Stomach (tissue), 4 donors: ENCODE measurements at regions not wholly inside any gene's neighbourhood (a gene's known extent, or its start where the extent isn't known, plus 50 kb on each side); places are given as distances from the start of the nearest gene placed in this dataset.

Source experiments
- EP300 ChIP-seq: sonication (generic); formaldehyde crosslinking; IDR thresholded peaks from one replicate; pipeline ENCODE4 v1.6.1; 2017; ENCODE audit warnings: antibody characterized with exemption
- POLR2A ChIP-seq, 4 donors: fragments of 450-650 bp; IDR thresholded peaks; one replicate each; pipeline ENCODE4 v1.6.1; 2016; ENCODE audit warnings: antibody characterized with exemption in 4 of 4, control low read depth in 2 of 4, mild to moderate bottlenecking in 1 of 4, moderate library complexity in 1 of 4
- POLR2AphosphoS5 ChIP-seq, 3 donors: sonication (generic); formaldehyde crosslinking; IDR thresholded peaks; one replicate each; pipeline ENCODE4 v1.6.1; 2016; ENCODE audit warnings: antibody characterized with exemption in 3 of 3
- TF ChIP-seq, protein P1 (sequence below), 7 experiments: fragments of 450-650 bp in 4 of 7; fragments of 200-600 bp in 3 of 7; sonication (generic) in 3 of 7; IDR thresholded peaks; one replicate each; pipeline ENCODE4 v1.5.1; 2016 to 2019; ENCODE audit warnings: antibody characterized with exemption in 7 of 7, control low read depth in 2 of 7, mild to moderate bottlenecking in 1 of 7

DNA sequence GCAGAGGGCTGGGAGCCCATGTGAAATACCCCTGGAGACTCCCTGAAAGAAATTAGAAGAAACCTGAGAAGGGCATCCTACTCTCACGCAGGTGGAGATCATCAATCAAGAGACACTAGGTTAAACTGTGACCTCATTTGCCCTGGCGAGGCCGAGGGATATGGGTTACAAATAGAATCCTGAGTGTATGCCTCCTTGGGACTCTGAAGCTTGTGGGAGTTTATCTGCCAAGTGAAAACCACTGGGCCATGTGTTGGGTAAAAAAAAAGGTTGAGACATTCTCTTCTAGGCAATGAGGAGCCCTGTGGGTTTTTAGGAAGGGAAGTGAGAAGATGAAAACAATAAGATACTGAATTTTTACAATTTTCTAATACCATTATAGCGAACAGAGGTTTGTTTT is 160.7 kb upstream of the ARID2 start:
- TF ChIP-seq POLR2A (IDR thresholded peaks at IDR 0.05) (no peak), EP300 (no peak), POLR2AphosphoS5 (IDR thresholded peaks at IDR 0.05) (no peak)
- TF ChIP-seq, protein P1, sequence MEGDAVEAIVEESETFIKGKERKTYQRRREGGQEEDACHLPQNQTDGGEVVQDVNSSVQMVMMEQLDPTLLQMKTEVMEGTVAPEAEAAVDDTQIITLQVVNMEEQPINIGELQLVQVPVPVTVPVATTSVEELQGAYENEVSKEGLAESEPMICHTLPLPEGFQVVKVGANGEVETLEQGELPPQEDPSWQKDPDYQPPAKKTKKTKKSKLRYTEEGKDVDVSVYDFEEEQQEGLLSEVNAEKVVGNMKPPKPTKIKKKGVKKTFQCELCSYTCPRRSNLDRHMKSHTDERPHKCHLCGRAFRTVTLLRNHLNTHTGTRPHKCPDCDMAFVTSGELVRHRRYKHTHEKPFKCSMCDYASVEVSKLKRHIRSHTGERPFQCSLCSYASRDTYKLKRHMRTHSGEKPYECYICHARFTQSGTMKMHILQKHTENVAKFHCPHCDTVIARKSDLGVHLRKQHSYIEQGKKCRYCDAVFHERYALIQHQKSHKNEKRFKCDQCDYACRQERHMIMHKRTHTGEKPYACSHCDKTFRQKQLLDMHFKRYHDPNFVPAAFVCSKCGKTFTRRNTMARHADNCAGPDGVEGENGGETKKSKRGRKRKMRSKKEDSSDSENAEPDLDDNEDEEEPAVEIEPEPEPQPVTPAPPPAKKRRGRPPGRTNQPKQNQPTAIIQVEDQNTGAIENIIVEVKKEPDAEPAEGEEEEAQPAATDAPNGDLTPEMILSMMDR (IDR thresholded peaks at IDR 0.05): no peak
